Neural cell (in vitro differentiated cells): ENCODE measurements at regions not wholly inside any gene's neighbourhood (a gene's known extent, or its start where the extent isn't known, plus 50 kb on each side); places are given as distances from the start of the nearest gene placed in this dataset.

Source experiments
- H2AFZ ChIP-seq: fragments of 200-600, 300-800 bp; sonication (generic), shearing (Covaris generic); 2 replicates; pipeline ENCODE4 v1.6.0; 2014; ENCODE audit warnings: low read depth, mild to moderate bottlenecking, antibody characterized with exemption, low read length, moderate library complexity
- H3F3A ChIP-seq: fragments of 200-600 bp; shearing (Covaris generic); 2 replicates; pipeline ENCODE4 v1.6.1; 2016; ENCODE audit warnings: mild to moderate bottlenecking, moderate library complexity, mixed read lengths, antibody characterized with exemption, low read length; ENCODE audit not compliant: insufficient read depth, poor library complexity, severe bottlenecking
- H3K27ac ChIP-seq: fragments of 200-600, 300-800 bp; sonication (generic), shearing (Covaris generic); 2 replicates; pipeline ENCODE4 v1.5.1; 2014; ENCODE audit warnings: mild to moderate bottlenecking, low read length, moderate library complexity
- H3K27me3 ChIP-seq: fragments of 300-800, 200-600 bp; sonication (generic), shearing (Covaris generic); 2 replicates; pipeline ENCODE4 v1.6.0; 2014; ENCODE audit warnings: mild to moderate bottlenecking, low read depth, low read length, moderate library complexity; ENCODE audit not compliant: insufficient read depth
- H3K36me3 ChIP-seq: fragments of 300-800, 200-600 bp; sonication (generic), shearing (Covaris generic); 2 replicates; pipeline ENCODE4 v1.5.1; 2014; ENCODE audit warnings: mild to moderate bottlenecking, antibody characterized with exemption, low read length, moderate library complexity; ENCODE audit not compliant: insufficient read depth
- H3K4me2 ChIP-seq: fragments of 300-800, 200-600 bp; sonication (generic), shearing (Covaris generic); 2 replicates; pipeline ENCODE4 v1.6.0; 2014; ENCODE audit warnings: mild to moderate bottlenecking, low read length
- H3K4me3 ChIP-seq: fragments of 300-800, 200-600 bp; sonication (generic), shearing (Covaris generic); 2 replicates; pipeline ENCODE4 v1.5.1; 2014; ENCODE audit warnings: mild to moderate bottlenecking, low read length, moderate library complexity
- H3K79me2 ChIP-seq: fragments of 200-600 bp; shearing (Covaris generic); replicated peaks from 2 replicates; pipeline ENCODE4 v1.6.0; 2014; ENCODE audit warnings: mild to moderate bottlenecking, low read length, moderate library complexity; ENCODE audit not compliant: insufficient read depth
- H3K9ac ChIP-seq: fragments of 300-800, 200-600 bp; sonication (generic), shearing (Covaris generic); 2 replicates; pipeline ENCODE4 v1.6.1; 2016; ENCODE audit warnings: mild to moderate bottlenecking, low read length, mixed read lengths
- H3K9me2 ChIP-seq: fragments of 200-600 bp; shearing (Covaris generic); 2 replicates; pipeline ENCODE4 v1.6.1; 2016; ENCODE audit warnings: mild to moderate bottlenecking, low read length, mixed read lengths; ENCODE audit not compliant: insufficient read depth
- H3K9me3 ChIP-seq: fragments of 200-600, 300-800 bp; sonication (generic), shearing (Covaris generic); 2 replicates; pipeline ENCODE4 v1.6.1; 2016; ENCODE audit warnings: mild to moderate bottlenecking, mixed run types, low read length, moderate library complexity, mixed read lengths
- H4K20me1 ChIP-seq: fragments of 200-600 bp; shearing (Covaris generic); 2 replicates; pipeline ENCODE4 v1.6.1; 2016; ENCODE audit warnings: mild to moderate bottlenecking, mixed run types; ENCODE audit not compliant: insufficient read depth
- CTCF ChIP-seq: fragments of 450-650 bp; IDR thresholded peaks from 2 replicates; pipeline ENCODE4 v1.5.1; 2014; ENCODE audit warnings: antibody characterized with exemption, mild to moderate bottlenecking, moderate library complexity; ENCODE audit not compliant: poor library complexity, severe bottlenecking
- EP300 ChIP-seq: fragments of 450-650 bp; conservative IDR thresholded peaks from 2 replicates; pipeline ENCODE4 v1.6.1; 2014; ENCODE audit warnings: antibody characterized with exemption, mild to moderate bottlenecking, moderate library complexity; ENCODE audit not compliant: poor library complexity, severe bottlenecking
- EZH2 ChIP-seq: fragments of 200-600, 300-800 bp; shearing (Covaris generic), sonication (generic); IDR thresholded peaks from 2 replicates; pipeline ENCODE4 v1.6.1; 2014; ENCODE audit warnings: antibody characterized with exemption, low read length, borderline replicate concordance, mild to moderate bottlenecking; ENCODE audit not compliant: insufficient read depth, poor library complexity, severe bottlenecking
- MXI1 ChIP-seq: fragments of 450-650 bp; conservative IDR thresholded peaks from 2 replicates; pipeline ENCODE4 v1.6.1; 2014; ENCODE audit warnings: antibody characterized with exemption, mild to moderate bottlenecking; ENCODE audit not compliant: poor library complexity, severe bottlenecking
- POLR2AphosphoS5 ChIP-seq: IDR thresholded peaks from 2 replicates; pipeline ENCODE4 v1.6.1; 2012
- RAD21 ChIP-seq: fragments of 450-650 bp; conservative IDR thresholded peaks from 2 replicates; pipeline ENCODE4 v1.6.1; 2014; ENCODE audit warnings: antibody characterized with exemption, mild to moderate bottlenecking, moderate library complexity
- REST ChIP-seq: IDR thresholded peaks from 2 replicates; pipeline ENCODE4 v1.6.1; 2012; ENCODE audit warnings: borderline replicate concordance
- SMC3 ChIP-seq: fragments of 450-650 bp; conservative IDR thresholded peaks from 2 replicates; pipeline ENCODE4 v1.6.1; 2014; ENCODE audit warnings: antibody characterized with exemption, mild to moderate bottlenecking, moderate library complexity; ENCODE audit not compliant: poor library complexity
- TAF1 ChIP-seq: IDR thresholded peaks from 2 replicates; pipeline ENCODE4 v1.6.1; 2012; ENCODE audit warnings: low read depth

GRCh38 chr1:194273660-194274059, 1087.2 kb upstream of the B3GALT2 start:
- Histone ChIP-seq H3K9ac (no peak overlapping the region), H3K79me2 (no peaks in the 10 kb centered on the region), H3K4me3 (no peak overlapping the region), H3K9me2 (no peaks in the 10 kb centered on the region), H4K20me1 (no peaks in the 10 kb centered on the region), H3K9me3 (no peaks in the 10 kb centered on the region), H3K4me2 (no peak overlapping the region), H3K36me3 (no peaks in the 10 kb centered on the region), H3K27me3 (no peaks in the 10 kb centered on the region), H3F3A (no peaks in the 10 kb centered on the region), H3K27ac (no peak overlapping the region), H2AFZ (no peak overlapping the region)
- TF ChIP-seq SMC3 (no peak), EP300 (no peak), POLR2AphosphoS5 (no peak), CTCF (no peak)

- no peaks in the 10 kb centered on the region for H4K20me1 ChIP-seq
- no peak overlapping the region for H3K4me3 ChIP-seq
- H3K9me2 ChIP-seq: no peaks in the 10 kb centered on the region
- H3K9ac ChIP-seq: no peak overlapping the region
- H3K79me2 ChIP-seq: no peaks in the 10 kb centered on the region
- H2AFZ ChIP-seq: no peak overlapping the region
- no peaks in the 10 kb centered on the region for H3K36me3 ChIP-seq
- H3K4me2 ChIP-seq: no peak overlapping the region
- no peaks in the 10 kb centered on the region for H3K9me3 ChIP-seq
- no peaks in the 10 kb centered on the region for H3F3A ChIP-seq
- H3K27me3 ChIP-seq: no peaks in the 10 kb centered on the region
- TF ChIP-seq TAF1 (no peak), REST (no peak), POLR2AphosphoS5 (no peak), MXI1 (no peak), EP300 (no peak), RAD21 (no peak), SMC3 (no peak), EZH2 (no peak)
- no peak overlapping the region for H3K27ac ChIP-seq
Observed at GRCh38 chr1:194268839-194269238, 1082.4 kb upstream of the B3GALT2 start.

GRCh38 chr1:194267021-194267420, 1080.6 kb upstream of the B3GALT2 start:
- no peaks in the 10 kb centered on the region for H3F3A ChIP-seq
- H3K27ac ChIP-seq: no peak overlapping the region
- H3K79me2 ChIP-seq: no peaks in the 10 kb centered on the region
- H4K20me1 ChIP-seq: no peaks in the 10 kb centered on the region
- H3K4me3 ChIP-seq: no peak overlapping the region
- TF ChIP-seq EZH2 (no peak), RAD21 (no peak), MXI1 (no peak), EP300 (no peak), POLR2AphosphoS5 (no peak), TAF1 (no peak), REST (no peak), CTCF (no peak), SMC3 (no peak)
- no peaks in the 10 kb centered on the region for H3K36me3 ChIP-seq
- no peaks in the 10 kb centered on the region for H3K9me3 ChIP-seq
- H3K27me3 ChIP-seq: no peaks in the 10 kb centered on the region
- H3K4me2 ChIP-seq: no peak overlapping the region
- H3K9me2 ChIP-seq: no peaks in the 10 kb centered on the region
- H3K9ac ChIP-seq: no peak overlapping the region
- H2AFZ ChIP-seq: no peak overlapping the region
